ENCODE measurements at regions not wholly inside any gene's neighbourhood (a gene's known extent, or its start where the extent isn't known, plus 50 kb on each side); places are given as distances from the start of the nearest gene placed in this dataset.
"Not testable (repeated sequence)": the region's sequence is repeated elsewhere in the genome, so short reads cannot be mapped to it uniquely, and the experiment has no call there.

DNA sequence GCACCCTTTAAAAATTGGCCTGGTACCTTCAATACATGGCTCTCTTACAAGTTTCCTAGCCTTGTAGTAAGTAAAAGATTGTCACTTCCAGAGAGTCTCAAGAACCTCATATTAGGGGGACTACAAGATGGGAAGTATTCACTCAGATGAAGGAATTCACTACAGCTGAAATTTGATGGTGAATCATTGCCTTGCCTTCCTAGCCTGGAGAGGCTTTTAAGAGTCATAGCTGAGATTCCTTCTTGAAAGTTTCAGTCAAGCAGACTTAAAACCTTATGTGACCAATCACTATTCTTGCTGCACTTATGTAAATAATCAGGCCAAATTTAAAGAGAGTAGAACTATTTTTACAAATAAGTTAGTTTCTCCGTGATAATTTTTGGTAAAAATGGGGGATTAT lies 451.6 kb downstream of the TRHDE start:
- DNase-seq (ENCODE audit: low spot score) = no peak

DNA sequence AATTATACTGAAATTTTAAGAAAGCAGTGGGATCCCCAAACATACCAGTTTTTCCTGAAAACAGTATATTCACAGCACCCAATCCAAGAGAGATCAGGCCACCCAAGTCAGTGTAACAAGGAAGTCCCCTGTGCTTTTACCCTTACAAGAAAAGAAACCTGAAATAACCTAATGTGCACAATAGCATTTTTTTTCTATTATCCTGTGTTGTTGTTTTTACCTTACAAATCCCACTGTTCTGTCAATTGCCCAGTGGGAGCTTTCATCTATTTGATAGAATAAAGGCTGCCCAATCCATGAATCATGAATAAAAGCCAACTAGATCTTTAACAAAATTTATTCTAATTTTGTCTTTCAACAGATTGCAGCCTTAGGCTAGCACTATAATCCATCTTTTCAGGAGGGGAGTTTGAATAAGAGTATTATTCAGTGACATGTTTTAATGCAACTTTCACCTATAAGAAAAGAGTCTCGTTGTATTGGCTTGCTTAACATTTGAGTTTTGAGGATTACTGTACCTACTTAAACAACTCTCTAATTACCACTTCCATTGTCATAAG lies 457.4 kb downstream of the TRHDE start:
- DNase-seq (ENCODE audit: low spot score) = no peak

DNA sequence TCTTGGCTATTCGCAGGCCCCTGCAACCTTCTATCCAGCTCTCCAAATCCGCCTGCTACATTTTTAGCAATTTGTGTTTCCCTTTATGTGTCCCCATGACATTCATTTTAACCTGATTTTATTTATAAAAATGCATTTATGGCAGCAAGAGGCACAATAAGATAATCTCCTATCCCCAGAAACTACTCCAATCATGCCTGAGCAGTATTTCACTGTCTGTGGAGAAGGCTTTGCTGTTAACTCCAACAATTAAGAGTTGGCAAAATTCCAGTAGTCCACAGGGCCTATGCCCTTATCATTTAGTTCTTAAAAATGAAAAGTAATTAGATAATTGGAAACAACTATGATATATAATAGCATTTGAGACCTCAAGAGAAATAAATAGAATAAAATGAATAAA lies 462.4 kb downstream of the TRHDE start:
- no peak for DNase-seq (ENCODE audit: low spot score)

DNA sequence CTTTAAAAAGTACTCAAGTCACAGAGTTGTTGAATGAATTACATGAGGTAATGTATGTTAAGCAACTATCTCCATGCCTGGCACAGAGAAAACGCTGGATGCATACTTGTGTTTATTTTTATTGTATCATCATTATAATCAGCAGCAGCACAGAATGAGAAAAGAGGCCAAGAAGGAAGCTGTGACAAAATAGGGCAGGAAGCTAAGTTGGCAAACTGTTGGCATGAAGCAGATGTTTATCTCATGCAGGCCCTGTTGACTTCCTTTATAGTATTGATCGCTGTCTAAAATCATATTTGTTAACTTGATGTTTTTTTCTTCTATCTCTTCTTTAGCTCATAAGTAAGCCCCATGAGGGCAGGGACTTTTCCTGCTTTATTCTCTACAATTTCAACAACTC lies 466.6 kb downstream of the TRHDE start:
- DNase-seq (ENCODE audit: low spot score) = no peak

DNA sequence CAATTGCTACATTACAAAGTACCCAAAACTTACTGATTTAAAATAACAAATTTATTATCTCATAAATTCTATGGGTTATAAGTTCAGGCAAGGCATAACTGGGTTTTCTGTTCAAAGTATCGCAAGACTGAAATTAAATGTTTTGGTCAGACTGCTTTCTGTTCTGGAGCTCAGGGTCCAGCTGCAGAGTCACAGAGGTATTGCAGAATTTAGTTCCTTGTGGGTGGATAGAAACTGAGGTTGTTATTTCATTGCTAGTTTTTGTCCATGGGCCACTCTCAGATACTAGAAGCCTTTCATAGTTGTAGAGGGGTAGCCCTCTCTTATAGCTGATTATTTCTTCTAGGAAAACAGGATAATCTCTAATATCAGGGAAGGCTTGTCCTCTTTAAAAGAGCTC lies 467.9 kb downstream of the TRHDE start:
- no peak for DNase-seq (ENCODE audit: low spot score)

DNA sequence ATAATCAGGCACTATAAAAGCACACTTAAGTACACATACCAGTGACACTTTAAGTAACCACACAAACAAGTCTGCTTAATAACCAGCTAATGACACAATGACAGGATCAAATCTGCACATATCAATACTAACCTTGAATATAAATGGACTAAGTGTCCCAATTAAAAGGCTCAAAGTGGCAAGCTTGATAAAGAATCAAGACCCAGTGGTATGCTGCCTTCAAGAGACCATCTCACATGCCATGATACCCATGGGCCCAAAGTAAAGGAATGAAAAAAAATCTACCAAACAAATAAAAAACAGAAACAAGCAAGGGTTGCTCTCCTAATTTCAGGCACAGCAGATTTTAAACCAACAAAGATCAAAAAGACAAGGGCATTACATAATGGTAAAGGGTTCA lies 470.4 kb downstream of the TRHDE start:
- DNase-seq (ENCODE audit: low spot score) = no peak

DNA sequence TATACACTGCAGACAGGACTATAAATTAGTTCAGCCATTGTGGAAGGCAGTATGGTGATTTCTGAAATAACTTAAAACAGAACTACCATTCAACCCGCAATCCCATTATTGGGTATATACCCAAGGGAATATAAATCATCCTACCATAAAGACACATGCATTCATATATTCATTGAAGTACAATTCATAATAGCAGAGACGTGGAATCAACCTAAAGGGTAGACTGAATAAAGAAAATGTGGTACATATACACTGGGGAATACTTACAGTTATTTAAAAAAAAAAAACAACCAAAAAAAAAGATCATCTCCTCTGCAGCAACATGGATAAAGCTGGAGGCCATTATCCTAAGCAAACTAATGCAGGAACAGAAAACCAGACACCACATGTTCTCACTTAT lies 473.9 kb downstream of the TRHDE start:
- DNase-seq (ENCODE audit: low spot score) = no peak

DNA sequence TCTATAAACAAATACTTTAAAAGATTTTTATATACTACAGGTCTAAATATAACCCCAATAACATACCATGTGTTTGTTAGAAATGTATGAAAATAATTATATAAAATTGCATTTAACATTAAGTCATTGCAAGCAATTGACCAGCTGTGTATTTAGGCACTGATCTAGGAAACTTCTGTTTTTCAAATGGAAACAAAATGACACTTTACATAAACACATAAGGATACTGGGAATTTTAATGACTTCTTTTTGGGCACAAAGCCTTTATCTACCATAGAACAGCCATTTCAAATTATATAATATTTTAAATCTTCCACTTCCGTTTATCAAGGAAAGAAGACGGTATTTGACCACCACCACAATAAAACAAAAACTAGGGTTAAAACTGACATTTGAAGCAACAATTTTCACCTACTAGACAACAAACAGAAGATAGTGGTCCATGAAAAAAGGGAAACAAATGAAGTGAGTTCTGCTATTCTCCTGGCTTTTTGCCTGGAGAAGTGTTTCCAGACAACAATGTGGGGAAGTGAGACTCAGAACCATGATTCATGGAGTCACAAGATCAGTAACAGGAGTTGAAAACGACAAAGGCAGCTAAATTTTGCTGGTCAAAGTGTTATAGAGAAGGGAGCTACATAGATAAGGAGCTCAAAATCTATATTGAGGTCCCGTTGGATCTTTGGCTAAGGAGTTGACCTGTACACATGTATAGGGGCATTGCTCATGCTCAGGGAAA lies 475.1 kb downstream of the TRHDE start:
- DNase-seq (ENCODE audit: low spot score) = no peak

DNA sequence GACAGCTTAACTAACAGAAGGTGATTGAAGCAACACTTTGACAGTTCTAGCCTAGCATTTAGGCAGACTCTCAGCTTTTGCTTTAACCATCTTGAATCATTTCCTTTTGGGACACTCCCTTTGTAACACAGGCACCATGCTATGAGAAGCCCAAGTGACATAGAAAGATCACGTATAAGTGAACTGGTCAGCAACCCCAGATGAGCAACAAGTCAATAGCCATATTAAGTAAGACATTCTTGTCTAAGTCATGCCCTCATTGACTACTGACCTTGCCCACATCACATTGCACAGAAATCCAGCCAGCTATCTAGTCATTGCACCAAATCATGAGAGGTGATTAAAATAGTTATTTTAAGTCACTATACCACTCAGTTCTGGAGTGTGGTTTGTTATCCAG lies 476.8 kb downstream of the TRHDE start:
- DNase-seq (ENCODE audit: low spot score) = no peak

DNA sequence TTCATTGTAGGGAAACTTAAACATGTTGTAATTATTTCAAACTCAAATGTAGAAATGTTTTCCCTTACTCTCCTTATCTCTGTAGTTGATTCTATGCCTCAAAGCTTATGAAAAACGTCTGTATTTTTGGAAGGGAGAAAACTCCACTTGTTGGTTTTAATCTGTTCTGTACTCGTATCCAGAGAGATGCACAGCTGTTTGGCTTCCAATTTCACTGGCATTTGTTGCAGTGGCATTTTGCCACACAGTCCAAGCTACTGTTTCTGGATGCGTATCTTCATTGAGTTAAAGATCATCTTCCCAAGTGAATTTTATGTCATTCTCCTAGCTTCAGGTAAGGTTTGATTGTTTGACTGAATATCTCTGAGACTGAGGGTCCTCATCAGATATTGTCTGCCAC lies 481.4 kb downstream of the TRHDE start:
- DNase-seq (ENCODE audit: low spot score) = no peak

DNA sequence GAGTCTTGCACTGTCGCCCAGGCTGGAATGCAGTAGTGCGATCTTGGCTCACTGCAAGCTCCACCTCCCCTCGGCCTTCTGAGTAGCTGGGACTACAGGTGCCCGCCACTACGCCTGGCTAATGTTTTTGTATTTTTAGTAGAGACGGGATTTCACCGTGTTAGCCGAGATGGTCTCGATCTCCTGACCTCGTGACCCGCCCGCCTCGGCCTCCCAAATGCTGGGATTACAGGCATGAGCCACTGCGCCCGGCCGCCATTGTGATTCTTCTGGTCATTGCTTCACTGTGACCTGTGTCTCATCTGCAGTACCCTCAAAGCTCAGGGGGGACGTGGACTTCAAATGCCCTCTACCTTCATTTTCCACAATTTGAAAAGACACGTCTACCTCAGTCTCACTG lies 481.9 kb downstream of the TRHDE start:
- not testable (repeated sequence) for DNase-seq (ENCODE audit: low spot score)

DNA sequence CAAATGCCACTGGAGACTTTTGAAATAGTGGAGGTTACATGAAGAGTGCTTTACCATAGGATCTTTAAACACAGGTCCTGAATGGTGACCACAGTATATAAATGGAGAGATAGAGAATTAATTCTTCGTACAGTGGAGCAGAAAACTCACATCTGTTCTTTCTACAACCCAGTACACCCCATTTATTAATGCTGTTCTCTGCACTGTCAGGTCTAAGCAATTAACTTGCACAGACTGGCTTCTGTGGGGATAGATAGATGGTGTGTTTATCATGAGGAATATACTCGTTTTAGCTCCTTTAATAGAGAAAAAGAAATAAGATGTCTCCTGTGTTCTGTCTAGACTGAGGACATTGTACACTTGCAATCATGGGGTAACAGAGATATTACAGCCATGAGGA lies 494.3 kb downstream of the TRHDE start:
- no peak for DNase-seq (ENCODE audit: low spot score)

DNA sequence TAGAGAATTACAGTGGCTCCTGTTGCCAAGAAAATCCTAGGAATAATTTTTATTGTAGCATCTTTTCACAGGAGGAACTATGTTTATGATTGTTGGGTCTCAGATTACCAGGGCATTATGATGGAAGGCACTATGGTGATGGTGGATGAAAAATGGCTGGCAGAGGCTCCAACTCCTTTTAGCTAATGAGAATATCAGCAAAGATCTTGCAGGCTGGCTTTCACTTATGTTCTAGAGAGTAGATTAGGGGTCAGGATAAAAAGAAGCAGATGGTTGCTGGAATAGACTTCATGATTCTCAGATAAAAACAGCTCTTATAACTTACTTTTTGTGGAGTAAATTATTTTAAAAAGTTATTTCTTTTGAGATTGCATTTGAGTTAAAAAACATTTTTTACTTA lies 501.9 kb downstream of the TRHDE start:
- DNase-seq (ENCODE audit: low spot score) = peak; percentile 28

DNA sequence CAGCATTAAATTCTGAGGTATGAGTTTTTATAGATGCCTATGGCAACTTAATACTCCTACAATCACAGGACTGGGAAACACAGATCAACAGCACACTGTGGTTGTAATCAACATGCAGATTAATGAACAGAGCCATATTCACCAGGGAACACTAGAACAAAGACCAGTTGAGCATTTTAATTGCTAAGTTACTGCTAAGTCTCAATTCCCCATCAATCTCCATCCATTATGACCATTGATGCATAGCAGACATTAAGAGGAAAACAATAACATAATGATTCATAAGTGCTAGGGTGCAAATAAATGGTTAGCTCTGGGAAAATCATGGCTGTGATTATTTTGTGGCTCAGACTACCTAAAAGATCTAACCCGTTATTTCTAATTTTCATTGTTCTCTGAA lies 505.6 kb downstream of the TRHDE start:
- no peak for DNase-seq (ENCODE audit: low spot score)

DNA sequence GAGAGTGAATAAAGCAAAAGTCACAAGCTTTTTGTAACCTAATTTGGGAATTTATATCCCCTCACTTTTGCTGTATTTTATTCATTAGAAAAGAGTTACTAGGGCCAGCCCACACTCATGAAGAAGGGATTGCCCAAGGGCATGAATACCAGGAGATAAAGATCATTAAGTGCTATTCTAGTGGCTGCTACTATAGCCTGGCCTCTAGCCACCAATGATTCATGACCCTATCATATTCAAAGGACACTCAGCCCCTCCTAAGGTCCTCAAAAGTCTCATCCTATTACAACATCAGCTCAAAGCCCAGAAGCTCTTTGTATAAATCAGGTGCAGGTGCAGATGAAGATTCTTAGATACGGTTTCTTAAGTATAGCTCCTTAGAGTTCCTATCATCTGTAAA lies 518.1 kb downstream of the TRHDE start:
- no peak for DNase-seq (ENCODE audit: low spot score)

DNA sequence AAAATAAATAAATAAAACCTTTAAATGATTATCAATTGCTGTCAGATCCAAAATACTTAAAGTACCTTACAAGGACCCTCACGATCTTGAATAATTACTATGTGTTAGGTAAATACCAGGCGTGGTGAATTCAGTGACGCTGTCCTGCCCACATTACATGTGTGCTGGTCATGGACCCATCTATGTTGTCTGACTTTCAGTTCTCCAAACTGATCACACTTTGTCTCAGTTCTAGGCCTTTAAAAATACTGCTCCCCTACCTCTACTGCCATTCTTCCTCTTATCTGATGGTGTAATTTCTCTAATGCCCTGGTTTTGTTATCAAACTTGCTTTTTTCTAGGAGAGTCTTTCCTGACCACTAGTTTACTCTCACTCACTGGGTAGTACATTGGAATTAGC lies 520.7 kb downstream of the TRHDE start:
- no peak for DNase-seq (ENCODE audit: low spot score)

DNA sequence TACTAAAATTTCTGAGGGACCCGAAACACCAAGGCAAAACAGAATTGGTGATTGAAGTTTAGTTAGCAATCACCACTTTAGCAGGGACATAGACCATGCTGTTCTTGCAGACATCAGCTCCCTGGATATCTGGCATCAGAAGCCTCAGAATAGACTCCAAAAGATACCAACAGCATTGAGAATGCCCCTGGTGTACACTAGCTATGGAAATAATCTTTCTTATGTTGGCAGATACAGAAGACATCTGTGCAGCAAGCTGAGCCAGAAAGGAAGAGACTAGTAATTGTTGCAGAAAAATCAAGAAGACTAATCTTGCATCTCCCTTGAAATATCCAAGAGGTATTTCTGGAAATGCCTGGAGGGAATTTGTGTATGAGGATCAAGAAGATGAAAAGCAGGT lies 521.6 kb downstream of the TRHDE start:
- no peak for DNase-seq (ENCODE audit: low spot score)

DNA sequence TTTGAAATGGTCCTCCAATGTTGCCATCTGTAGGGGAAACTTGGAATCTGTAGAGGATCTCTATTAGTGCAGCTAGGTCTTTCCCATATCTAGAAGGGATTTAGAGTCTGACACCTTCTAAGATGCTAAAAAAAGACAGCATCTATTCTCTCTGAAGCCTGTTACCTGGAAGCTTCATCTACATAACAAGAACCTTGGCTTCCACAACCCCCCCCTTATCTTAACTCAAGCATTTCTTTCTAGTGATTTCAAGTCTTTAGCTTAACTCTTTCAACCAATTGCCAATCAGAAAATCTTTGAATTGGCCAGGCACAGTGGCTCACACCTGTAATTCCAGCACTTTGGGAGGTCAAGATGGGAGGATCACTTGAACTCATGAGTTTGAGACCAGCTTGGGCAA lies 543.3 kb downstream of the TRHDE start:
- DNase-seq (ENCODE audit: low spot score) = no peak

DNA sequence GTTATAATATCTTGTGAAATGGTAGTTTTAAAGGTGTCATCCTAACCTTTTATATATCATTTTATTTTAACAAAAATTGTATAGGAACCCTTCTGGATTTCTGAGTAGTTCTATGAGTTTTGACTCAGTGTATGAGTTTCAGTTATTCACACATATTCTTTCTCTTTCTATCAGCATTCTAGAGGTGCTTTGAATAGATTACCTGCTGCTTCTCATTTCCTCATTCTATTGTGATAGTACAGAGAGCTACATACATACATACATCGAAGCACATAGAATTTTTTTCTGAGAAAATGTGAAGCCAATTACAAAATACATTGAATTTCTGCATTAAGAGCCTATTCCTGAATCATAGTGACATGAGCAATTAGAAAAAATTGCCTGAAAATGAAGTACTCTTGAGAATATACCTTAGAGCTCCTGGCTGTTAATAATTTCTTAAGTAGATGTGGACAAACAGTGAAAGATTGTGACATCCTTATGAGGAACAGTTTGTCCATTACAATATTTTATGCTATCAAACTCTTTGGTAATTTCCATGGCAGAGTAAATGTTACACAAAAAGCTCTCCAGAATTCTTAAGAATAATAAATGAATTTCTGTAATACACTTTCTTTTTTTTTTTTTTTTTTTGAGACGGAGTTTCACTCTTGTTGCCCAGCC lies 556.6 kb downstream of the TRHDE start:
- no peak for DNase-seq (ENCODE audit: low spot score)

DNA sequence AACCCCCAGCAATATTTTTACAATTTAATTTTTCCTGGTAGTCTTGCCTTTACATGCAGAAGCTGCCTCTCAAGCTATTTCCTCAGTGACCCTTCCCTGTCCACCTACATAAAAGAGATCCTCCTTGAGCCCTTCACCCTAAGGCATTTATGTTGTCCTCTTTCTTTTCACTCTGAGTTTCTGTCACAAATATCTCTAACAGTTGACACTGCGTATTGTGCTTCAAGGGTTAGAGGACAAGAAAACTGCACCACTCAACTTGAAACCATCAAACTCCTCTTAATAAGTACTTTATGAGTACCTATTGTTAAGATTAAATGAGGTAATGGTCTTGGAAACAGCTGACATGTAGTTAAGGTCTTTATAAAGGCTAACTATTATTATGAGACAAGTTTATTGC lies 557.7 kb downstream of the TRHDE start:
- no peak for DNase-seq (ENCODE audit: low spot score)

DNA sequence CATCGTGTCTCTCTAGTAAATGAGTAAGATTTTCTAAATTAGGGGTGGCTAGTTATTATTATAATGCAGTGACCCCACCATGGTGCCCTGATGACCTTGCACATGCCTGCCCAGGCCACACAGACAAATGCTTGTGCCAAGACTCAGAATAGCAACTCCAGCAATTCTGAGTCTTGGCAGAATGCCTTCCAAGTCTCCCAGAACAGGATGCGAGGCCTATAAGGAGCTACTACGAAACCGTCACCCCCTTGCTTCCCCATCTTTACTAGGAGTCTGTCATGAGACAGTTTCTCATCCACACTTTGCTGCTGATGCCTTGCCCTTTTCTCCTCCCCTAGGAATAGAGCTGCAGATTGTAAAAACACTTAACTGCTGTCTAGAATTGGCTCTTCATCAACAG lies 559.9 kb downstream of the TRHDE start:
- no peak for DNase-seq (ENCODE audit: low spot score)

DNA sequence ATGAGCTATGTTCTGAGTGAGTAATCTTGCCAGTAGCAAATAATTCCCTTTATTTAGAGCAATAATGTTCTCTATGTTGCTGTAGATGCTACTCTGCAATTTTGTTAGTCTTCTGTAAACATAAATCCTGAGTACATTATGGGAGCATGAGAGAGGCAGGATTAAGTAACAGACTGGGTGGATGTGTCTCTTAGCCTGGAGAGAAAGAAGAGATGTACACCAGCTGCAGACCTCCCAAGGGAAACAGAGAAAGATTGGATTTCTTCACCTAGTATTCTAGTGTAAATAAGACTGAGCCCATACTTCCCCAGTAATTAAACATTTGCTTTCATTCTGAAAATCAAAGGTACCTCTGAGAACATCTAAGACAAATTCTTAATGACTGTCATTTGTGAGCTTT lies 564.0 kb downstream of the TRHDE start:
- DNase-seq (ENCODE audit: low spot score) = no peak

DNA sequence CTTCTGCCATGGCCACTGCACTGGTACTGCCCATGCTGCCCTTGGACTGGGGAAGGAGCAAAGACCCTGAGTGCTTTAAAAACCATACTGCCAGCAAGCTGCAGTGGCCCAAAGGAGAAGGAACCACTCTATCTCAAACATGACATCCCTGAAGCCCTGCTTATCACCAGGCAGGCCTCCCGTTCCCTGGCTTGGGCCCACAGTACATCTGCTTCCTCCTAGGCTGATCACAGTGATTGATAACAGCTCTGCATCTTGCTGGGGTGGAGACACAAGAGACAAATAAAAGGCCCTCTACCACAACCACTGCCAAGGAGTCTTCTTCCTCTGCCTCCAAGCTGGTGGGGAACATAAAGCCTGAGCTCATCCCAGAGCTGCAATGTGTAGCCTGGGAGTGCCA lies 567.5 kb downstream of the TRHDE start:
- DNase-seq (ENCODE audit: low spot score) = no peak

DNA sequence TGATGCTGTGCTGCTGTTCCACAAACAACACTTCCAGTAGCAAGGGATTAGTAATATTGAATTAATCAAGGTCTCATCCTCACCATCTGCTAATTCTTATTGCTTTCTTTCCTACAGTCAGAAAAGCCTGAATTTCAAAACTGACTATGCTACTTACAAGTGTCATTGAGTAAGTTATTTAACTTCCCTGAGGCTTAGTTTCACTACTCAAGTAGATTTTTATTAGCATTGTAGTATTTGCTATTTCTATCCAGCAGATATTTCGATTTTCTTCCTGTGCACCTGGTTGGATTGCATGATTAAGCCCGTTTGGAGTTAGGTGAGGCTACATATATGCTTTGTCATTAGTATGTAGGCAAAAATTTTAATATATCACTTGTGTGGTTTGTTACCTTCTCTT lies 591.5 kb downstream of the TRHDE start:
- DNase-seq (ENCODE audit: low spot score) = no peak

Data from D341Med (cell line).